HG03045 (cell line): ENCODE measurements at regions not wholly inside any gene's neighbourhood (a gene's known extent, or its start where the extent isn't known, plus 50 kb on each side); places are given as distances from the start of the nearest gene placed in this dataset.

ENCODE experiments used
- ATAC-seq: cut with Tn5 transposase; IDR thresholded peaks from one replicate; pipeline ENCODE4 v1.9.1; 2021; ENCODE audit warnings: mild to moderate bottlenecking, moderate library complexity; ENCODE audit not compliant: unreplicated experiment

DNA sequence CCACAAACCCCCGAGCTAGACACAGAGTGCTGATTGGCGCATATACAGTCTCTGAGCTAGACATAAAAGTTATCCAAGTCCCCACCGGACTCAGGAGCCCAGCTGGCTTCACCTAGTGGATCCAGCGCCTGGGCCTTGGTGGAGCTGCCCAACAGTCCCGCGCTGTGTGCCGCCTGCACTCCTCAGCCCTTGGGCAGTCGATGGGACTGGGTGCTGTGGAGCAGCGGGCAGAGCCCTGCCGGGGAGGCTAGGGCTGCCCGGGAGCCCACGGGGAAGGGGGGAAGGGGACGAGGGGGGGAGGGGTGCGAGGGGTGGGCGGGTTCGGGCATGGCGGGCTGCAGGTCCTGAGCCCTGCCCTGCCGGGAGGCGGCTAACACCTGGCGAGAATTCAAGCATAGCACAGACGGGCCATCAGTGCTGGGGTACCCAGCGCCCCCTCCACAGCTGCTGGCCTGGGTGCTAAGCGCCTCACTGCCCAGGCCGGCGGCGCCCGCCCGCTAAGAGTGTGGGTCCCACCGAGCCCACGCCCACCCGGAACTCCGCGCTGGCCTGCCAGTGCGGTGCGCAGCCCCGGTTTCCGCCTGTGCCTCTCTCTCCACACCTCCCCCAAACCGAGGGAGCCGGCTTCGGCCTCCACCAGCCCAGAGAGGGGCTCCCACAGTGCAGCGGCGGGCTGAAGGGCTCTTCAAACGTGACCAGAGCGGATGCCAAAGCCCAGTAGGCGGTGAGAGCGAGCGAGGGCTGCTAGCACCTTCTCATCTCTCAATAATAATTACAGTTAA, 391.2 kb upstream of the NUDT12 start:
- no peak for ATAC-seq

DNA sequence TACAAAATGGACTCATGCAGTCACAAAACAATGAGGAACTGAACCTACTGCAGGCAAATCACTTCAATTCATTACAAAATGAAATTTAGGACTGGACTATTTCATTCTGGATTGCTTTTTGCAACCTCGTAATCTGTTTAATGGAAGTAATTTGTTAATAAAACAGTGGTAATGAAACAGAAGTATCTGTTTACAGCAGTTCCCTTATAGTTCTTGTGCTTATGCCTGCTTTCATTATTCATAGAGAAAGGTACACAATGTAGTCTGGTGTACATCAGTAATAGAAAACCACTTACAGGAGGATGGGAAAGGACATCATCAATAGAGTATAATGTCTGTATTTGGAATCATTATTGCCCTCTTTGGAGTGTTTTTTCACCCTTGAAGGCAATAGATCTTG, 389.2 kb upstream of the NUDT12 start:
- no peak for ATAC-seq

- ATAC-seq = no peak
These were observed 380.6 kb upstream of the NUDT12 start for GRCh38 chr5:103943230-103943629.

GRCh38 chr5:103942587-103943186, 380.1 kb upstream of the NUDT12 start:
- ATAC-seq = no peak

- no peak for ATAC-seq
These were observed 379.0 kb upstream of the NUDT12 start for GRCh38 chr5:103941596-103941995.

DNA sequence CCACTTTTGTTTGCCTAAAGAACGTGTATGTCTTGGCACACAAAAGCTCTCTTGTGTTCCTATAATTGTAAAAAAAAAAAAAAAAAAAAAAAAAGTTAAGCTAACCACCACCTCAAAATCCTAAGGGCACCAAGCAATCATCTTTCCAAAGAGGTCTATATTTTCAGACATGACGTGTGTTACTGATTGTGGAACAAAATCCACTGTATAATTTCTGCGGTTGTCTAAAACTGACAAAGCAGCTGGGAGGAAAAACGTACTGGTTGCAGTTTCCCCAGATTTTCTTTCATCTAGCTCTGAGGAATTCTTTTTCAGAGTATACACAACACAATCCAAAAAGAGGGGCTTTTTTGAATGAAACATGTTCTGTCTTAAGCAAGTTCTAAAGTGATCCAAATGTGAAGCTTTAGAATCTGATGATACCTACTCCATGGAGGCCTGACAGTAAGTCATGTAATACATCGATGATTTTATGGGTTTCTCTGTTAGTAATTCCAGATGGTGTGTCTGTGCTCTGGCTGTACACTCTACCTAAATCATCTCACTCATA, 375.6 kb upstream of the NUDT12 start:
- ATAC-seq = no peak

DNA sequence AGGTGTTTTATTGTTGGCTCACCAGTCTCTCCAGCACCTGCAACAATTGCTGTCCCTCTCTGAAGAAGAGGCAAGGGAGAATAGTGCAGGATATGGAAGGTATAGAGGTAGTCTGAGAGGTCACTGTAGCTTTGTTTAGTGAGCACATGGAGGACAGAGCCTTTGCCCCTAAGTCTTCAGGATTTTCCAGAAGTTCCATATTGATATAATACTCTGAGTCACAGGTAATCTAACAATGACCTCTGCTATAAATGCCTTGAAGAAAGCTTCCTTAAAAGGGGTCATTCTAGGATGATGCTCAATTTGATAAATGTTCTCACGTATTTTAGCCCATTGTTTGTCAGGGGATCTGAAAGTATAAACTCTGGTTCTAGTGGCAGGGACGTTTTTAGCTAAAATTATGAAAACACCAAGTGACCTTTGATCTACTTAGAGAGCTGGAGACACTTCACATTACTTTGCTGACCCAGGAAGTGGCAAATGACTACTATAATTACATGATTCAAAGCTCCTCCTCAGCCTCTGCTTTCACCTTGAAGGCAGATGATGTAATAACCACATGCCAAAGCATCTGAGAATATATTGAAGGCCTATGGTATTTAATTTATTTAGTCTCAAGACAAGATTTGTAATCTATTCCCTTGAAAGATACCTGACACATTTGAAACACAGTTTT, 366.9 kb upstream of the NUDT12 start:
- ATAC-seq = no peak

- ATAC-seq = no peak
These were observed 365.1 kb upstream of the NUDT12 start for GRCh38 chr5:103927739-103928138.

- ATAC-seq = no peak
These were observed 361.1 kb upstream of the NUDT12 start for GRCh38 chr5:103923616-103924168.

DNA sequence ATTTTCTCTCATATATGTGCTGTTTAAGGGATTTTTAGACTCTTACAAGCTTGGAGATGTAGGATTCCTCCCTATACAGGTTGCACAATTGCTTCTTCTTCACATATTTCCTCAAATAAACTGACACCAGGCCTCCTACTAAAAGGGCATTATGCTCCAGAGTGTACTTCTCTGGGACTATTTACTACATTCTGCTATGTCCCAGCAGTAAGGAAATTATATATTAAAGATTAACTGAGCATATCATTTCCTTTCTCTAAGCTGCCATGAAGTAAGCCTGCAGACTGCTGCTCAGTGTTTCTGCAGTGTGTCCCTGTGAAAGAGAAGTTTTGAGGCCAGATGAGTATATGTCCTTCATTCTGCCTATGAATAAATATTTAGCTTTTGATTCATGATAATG, 356.9 kb upstream of the NUDT12 start:
- no peak for ATAC-seq

GRCh38 chr5:103918668-103919367, 356.2 kb upstream of the NUDT12 start:
- no peak for ATAC-seq

- no peak for ATAC-seq
These were observed 352.5 kb upstream of the NUDT12 start for GRCh38 chr5:103915081-103915480.

DNA sequence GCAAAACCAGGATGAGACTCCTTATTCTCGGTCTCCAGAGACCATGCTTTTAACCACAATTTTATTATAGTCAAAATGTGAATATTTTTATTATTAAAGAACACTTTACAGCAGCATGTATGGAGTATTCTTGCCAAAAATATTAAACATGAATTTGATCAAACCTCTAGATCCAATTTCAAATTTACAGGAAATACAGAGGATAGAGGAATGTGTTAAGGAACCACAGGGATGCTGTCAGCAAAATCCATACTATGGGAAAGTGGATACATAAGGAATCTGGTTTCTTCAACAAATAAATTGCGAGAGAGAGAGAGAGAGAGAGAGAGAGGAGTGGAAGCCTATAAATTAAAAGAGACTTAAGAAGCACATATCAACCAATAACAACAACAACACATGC, 348.2 kb upstream of the NUDT12 start:
- ATAC-seq = no peak

GRCh38 chr5:103910011-103910410, 347.4 kb upstream of the NUDT12 start:
- no peak for ATAC-seq

DNA sequence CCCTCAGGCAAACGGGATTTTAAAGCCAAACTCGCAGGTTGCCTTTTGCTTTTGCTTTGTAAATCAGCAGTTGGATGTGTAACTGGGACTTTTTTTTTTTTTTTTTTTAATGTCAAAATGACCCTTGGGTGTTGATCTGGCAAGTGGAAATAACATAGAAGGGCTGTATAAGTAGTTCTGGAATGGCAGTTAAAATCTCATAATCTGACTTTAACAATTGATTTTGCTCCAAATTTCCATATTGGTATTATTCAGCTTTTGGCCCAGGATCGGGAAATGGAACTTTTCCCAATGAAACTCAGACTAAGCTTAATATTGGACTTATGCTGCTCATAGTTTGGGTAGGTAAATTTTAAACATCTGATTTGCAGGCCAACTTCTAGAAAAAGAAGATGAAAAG, 346.8 kb upstream of the NUDT12 start:
- ATAC-seq = no peak

DNA sequence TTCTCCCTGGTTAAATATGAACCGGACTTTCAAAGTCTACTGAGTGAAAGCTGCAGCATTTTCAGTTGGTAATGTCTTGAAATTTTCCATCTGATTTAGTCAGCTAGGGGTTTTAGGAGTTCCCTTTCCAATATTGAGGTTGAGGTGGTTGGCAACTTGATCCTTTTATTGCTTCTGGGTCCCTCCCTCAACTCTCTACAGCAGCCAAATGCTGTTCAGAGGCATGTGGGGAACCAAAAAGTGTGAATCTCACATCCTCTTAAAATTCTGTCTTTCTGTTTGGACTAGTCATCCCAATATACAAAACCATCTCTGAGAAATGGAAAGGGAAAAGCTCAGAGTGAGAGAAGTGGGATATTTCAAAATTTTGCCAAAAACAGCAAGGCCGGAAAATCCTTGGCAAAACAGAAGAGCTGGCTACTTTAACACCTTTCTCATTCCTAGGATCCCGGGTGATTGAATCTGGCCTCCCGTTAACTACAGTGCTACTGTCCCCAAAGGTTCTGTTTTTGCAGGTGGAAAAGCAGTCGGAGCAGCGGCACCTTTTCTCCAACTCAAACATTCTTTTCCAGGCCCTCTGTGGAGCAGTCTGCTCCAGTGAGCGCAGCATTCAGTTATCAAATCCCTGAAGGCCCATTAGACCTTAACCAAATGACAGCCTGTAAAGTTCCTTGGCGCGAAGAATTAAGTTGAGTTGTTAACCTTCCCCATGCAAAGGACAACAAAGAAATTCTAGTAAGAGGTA, 345.9 kb upstream of the NUDT12 start:
- ATAC-seq = no peak

- no peak for ATAC-seq
These were observed 344.4 kb upstream of the NUDT12 start for GRCh38 chr5:103907001-103907400.

DNA sequence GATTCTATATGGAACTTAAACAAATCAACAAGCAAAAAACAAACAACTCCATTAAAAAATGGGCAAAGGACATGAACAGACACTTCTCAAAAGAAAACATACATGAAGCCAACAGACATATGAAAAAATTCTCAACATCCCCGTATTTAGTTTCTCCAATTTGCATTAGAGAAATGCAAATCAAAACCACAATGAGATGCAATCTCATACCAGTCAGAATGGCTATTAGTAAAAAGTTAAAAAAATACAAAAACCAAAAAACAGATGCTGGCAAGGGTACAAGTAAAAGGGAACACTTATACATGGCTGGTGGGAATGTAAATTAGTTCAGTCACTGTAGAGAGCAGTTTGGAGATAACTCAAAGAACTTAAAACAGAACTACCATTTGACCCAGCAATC, 342.1 kb upstream of the NUDT12 start:
- ATAC-seq = no peak

GRCh38 chr5:103902893-103903292, 340.3 kb upstream of the NUDT12 start:
- ATAC-seq = no peak

DNA sequence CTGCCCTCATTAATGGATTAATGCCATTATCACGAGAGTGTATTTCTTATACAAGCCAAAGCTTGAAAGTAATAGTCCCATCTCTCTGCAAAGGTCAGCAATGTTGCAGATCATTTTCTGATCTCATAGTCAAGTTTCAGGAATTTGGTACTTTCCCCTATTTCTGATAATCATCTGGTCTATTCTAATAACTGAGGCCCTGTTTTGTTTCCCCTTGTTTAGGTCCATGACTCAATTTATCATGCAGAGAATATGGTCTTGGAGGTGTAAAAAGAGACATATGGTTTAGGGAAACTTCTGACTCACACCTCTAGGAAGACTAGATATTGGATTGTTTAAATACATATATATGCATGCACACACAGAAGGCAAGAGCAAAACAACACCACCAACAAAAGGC, 339.3 kb upstream of the NUDT12 start:
- ATAC-seq = no peak
